H9 (cell line): ENCODE measurements at regions not wholly inside any gene's neighbourhood (a gene's known extent, or its start where the extent isn't known, plus 50 kb on each side); places are given as distances from the start of the nearest gene placed in this dataset.

ENCODE experiments used
- DNase-seq: peaks from one replicate; pipeline ENCODE4 v3.0.0-alpha.2; 2017
- H2AFZ ChIP-seq: one replicate; pipeline ENCODE4 v1.6.1; 2013; ENCODE audit warnings: mild to moderate bottlenecking, low read length, control low read depth, moderate library complexity
- H2AK5ac ChIP-seq: 2 replicates; pipeline ENCODE4 v1.6.1; 2013; ENCODE audit warnings: low read length, control low read depth, mixed read lengths; ENCODE audit not compliant: insufficient read length
- H2BK120ac ChIP-seq: one replicate; pipeline ENCODE4 v1.6.1; 2013; ENCODE audit warnings: low read depth, mild to moderate bottlenecking, low read length, control low read depth, inconsistent platforms; ENCODE audit not compliant: poor library complexity, severe bottlenecking
- H2BK12ac ChIP-seq: 2 replicates; pipeline ENCODE4 v1.6.1; 2013; ENCODE audit warnings: low read length, control low read depth, mixed read lengths, low read depth; ENCODE audit not compliant: insufficient read length
- H2BK15ac ChIP-seq: 2 replicates; pipeline ENCODE4 v1.6.1; 2013; ENCODE audit warnings: low read depth, low read length, control low read depth
- H2BK20ac ChIP-seq: one replicate; pipeline ENCODE4 v1.6.1; 2013; ENCODE audit warnings: low read depth, mild to moderate bottlenecking, low read length, control low read depth, inconsistent platforms; ENCODE audit not compliant: poor library complexity, severe bottlenecking
- H2BK5ac ChIP-seq: 2 replicates; pipeline ENCODE4 v1.6.1; 2013; ENCODE audit warnings: low read length, control low read depth, mixed read lengths; ENCODE audit not compliant: insufficient read length
- H3K14ac ChIP-seq: 2 replicates; pipeline ENCODE4 v1.6.1; 2013; ENCODE audit warnings: low read length, control low read depth; ENCODE audit not compliant: insufficient read depth
- H3K18ac ChIP-seq: 2 replicates; pipeline ENCODE4 v1.6.1; 2013; ENCODE audit warnings: low read depth, mild to moderate bottlenecking, mixed read lengths, low read length, control low read depth; ENCODE audit not compliant: insufficient read length
- H3K23ac ChIP-seq: 2 replicates; pipeline ENCODE4 v1.6.1; 2013; ENCODE audit warnings: low read length, control low read depth, mixed read lengths, low read depth; ENCODE audit not compliant: insufficient read length
- H3K23me2 ChIP-seq: 2 replicates; pipeline ENCODE4 v1.6.1; 2013; ENCODE audit warnings: low read depth, mild to moderate bottlenecking, mixed read lengths, low read length, control low read depth; ENCODE audit not compliant: insufficient read length, poor library complexity, severe bottlenecking
- H3K27ac ChIP-seq: 2 replicates; pipeline ENCODE4 v1.5.1; 2013; ENCODE audit warnings: low read length, control low read depth, mixed read lengths, low read depth; ENCODE audit not compliant: insufficient read length
- H3K27me3 ChIP-seq: 2 replicates; pipeline ENCODE4 v1.6.1; 2013; ENCODE audit warnings: low read length, control low read depth, inconsistent platforms; ENCODE audit not compliant: insufficient read depth
- H3K4ac ChIP-seq: 2 replicates; pipeline ENCODE4 v1.6.1; 2013; ENCODE audit warnings: low read depth, mild to moderate bottlenecking, control low read depth, inconsistent platforms, low read length, moderate library complexity
- H3K4me1 ChIP-seq: 2 replicates; pipeline ENCODE4 v1.6.1; 2013; ENCODE audit warnings: low read length, control low read depth, inconsistent platforms; ENCODE audit not compliant: insufficient read depth
- H3K4me2 ChIP-seq: 2 replicates; pipeline ENCODE4 v1.6.1; 2013; ENCODE audit warnings: low read length, control low read depth, mixed read lengths; ENCODE audit not compliant: insufficient read length, insufficient read depth
- H3K56ac ChIP-seq: 2 replicates; pipeline ENCODE4 v1.6.1; 2013; ENCODE audit warnings: low read depth, mild to moderate bottlenecking, mixed read lengths, low read length, control low read depth; ENCODE audit not compliant: insufficient read length
- H3K79me1 ChIP-seq: 2 replicates; pipeline ENCODE4 v1.6.1; 2013; ENCODE audit warnings: low read depth, mild to moderate bottlenecking, moderate library complexity, low read length, control low read depth, inconsistent platforms; ENCODE audit not compliant: insufficient read depth, poor library complexity, severe bottlenecking
- H3K79me2 ChIP-seq: 2 replicates; pipeline ENCODE4 v1.6.1; 2013; ENCODE audit warnings: low read length, control low read depth, inconsistent platforms; ENCODE audit not compliant: insufficient read depth
- H3K9ac ChIP-seq: 2 replicates; pipeline ENCODE4 v1.6.1; 2013; ENCODE audit warnings: low read length, control low read depth, mixed read lengths; ENCODE audit not compliant: insufficient read length; ENCODE audit errors: extremely low read depth
- H3K9me3 ChIP-seq: one replicate; pipeline ENCODE4 v1.6.1; 2013; ENCODE audit warnings: low read depth, low read length, inconsistent platforms; ENCODE audit not compliant: control insufficient read depth
- H3T11ph ChIP-seq: one replicate; pipeline ENCODE4 v1.6.1; 2013; ENCODE audit warnings: mild to moderate bottlenecking, low read length, control low read depth, inconsistent platforms
- H4K20me1 ChIP-seq: one replicate; pipeline ENCODE4 v1.6.1; 2013; ENCODE audit not compliant: control insufficient read depth, insufficient read length, insufficient read depth
- H4K5ac ChIP-seq: 2 replicates; pipeline ENCODE4 v1.6.1; 2013; ENCODE audit warnings: low read depth, mild to moderate bottlenecking, mixed read lengths, low read length, control low read depth; ENCODE audit not compliant: insufficient read length
- H4K8ac ChIP-seq: replicated peaks from 2 replicates; pipeline ENCODE4 v1.6.1; 2013; ENCODE audit warnings: low read length, control low read depth, mixed read lengths, low read depth; ENCODE audit not compliant: insufficient read length
- H4K91ac ChIP-seq: 2 replicates; pipeline ENCODE4 v1.6.1; 2013; ENCODE audit warnings: low read depth, mild to moderate bottlenecking, moderate library complexity, mixed read lengths, low read length, control low read depth; ENCODE audit not compliant: insufficient read length
- H3K27ac Mint-ChIP-seq, 3 experiments: 2 replicates in 2 of 3; 3 replicates in 1 of 3; pipeline ENCODE4 v1.8.0; 2020 to 2021; ENCODE audit warnings: mixed read lengths in 3 of 3, mild to moderate bottlenecking in 1 of 3, moderate library complexity in 1 of 3
- H3K27me3 Mint-ChIP-seq: 2 replicates; pipeline ENCODE4 v1.8.0; 2021; ENCODE audit warnings: low read depth, mild to moderate bottlenecking, moderate library complexity, mixed read lengths
- H3K36me3 Mint-ChIP-seq, 3 experiments: 2 replicates in 2 of 3; 3 replicates in 1 of 3; pipeline ENCODE4 v1.8.0; 2020 to 2021; ENCODE audit warnings: low read depth in 3 of 3, mixed read lengths in 3 of 3; ENCODE audit not compliant: insufficient read depth in 1 of 3
- H3K4me1 Mint-ChIP-seq, 2 experiments: 2 replicates each; pipeline ENCODE4 v1.8.0; 2020; ENCODE audit warnings: mixed read lengths in 2 of 2
- H3K4me3 Mint-ChIP-seq, 2 experiments: 2 replicates in 1 of 2; 3 replicates in 1 of 2; pipeline ENCODE4 v1.8.0; 2020 to 2021; ENCODE audit warnings: mild to moderate bottlenecking in 2 of 2, mixed read lengths in 2 of 2, moderate library complexity in 1 of 2
- H3K9me3 Mint-ChIP-seq, 2 experiments: 2 replicates in 1 of 2; 3 replicates in 1 of 2; pipeline ENCODE4 v1.8.0; 2020; ENCODE audit warnings: mild to moderate bottlenecking in 2 of 2, mixed read lengths in 2 of 2, moderate library complexity in 1 of 2
- WGBS: extraction: QIAGEN DNeasy Blood & Tissue Kit; methylation state at CpG from one replicate; pipeline ENCODE4 v1.1.7; 2013; ENCODE audit warnings: missing lambda C conversion rate, low lambda C conversion rate, mixed read lengths; ENCODE audit not compliant: insufficient read length; ENCODE audit errors: extremely low coverage; 5-methylcytosine and 5-hydroxymethylcytosine counted together
- TF ChIP-seq, protein P1 (sequence below): fragments of 200-600 bp; sonication (generic); conservative IDR thresholded peaks from 3 replicates; pipeline ENCODE4 v1.8.0; 2021; ENCODE audit warnings: antibody characterized with exemption, mild to moderate bottlenecking

DNA sequence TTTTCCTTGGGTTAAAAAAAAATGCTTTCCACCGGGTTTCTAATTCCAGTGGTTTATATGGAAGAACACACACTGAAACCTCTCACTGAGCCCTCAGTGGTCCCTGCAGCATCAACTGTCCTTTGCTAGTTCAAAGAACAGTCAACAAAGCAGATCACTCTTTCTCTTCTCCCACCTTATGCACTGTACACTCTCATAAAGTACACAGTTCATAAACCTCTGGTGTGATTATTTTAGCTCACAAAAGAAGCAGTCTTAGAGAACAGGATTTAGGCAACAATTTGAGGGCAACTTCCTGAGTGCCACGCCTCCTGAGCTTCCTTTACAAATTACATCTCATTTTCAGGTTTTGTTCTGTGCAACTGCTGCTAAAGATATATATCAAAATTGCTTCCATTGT is 728.4 kb upstream of the GOLIM4 start:
- Histone ChIP-seq H3K79me2 (no peaks in the 10 kb centered on the region), H3K23ac (no peak overlapping the region), H3K9ac (no peak overlapping the region), H2AFZ (no peak overlapping the region), H3K79me1 (no peaks in the 10 kb centered on the region), H3K4me2 (no peak overlapping the region), H3K23me2 (no peaks in the 10 kb centered on the region), H4K8ac (no peak overlapping the region), H3K27me3 (no peaks in the 10 kb centered on the region), H3K27ac (no peak overlapping the region), H3T11ph (no peak overlapping the region), H2AK5ac (no peak overlapping the region), H4K5ac (no peak overlapping the region), H3K14ac (no peak overlapping the region), H3K56ac (no peak overlapping the region), H2BK5ac (no peak overlapping the region), H3K4ac (no peak overlapping the region), H3K9me3 (no peaks in the 10 kb centered on the region), H3K18ac (no peak overlapping the region), H2BK15ac (no peak overlapping the region), H2BK20ac (no peak overlapping the region), H4K20me1 (no peaks in the 10 kb centered on the region), H2BK120ac (no peak overlapping the region), H2BK12ac (no peak overlapping the region), H3K4me1 (peaks cover 3% of the 10 kb centered on the region; the same call in 1 of the 2 replicates), H4K91ac (no peak overlapping the region)
- TF ChIP-seq, protein P1, sequence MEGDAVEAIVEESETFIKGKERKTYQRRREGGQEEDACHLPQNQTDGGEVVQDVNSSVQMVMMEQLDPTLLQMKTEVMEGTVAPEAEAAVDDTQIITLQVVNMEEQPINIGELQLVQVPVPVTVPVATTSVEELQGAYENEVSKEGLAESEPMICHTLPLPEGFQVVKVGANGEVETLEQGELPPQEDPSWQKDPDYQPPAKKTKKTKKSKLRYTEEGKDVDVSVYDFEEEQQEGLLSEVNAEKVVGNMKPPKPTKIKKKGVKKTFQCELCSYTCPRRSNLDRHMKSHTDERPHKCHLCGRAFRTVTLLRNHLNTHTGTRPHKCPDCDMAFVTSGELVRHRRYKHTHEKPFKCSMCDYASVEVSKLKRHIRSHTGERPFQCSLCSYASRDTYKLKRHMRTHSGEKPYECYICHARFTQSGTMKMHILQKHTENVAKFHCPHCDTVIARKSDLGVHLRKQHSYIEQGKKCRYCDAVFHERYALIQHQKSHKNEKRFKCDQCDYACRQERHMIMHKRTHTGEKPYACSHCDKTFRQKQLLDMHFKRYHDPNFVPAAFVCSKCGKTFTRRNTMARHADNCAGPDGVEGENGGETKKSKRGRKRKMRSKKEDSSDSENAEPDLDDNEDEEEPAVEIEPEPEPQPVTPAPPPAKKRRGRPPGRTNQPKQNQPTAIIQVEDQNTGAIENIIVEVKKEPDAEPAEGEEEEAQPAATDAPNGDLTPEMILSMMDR, result no peak
- Mint-ChIP-seq H3K36me3 (no peaks in the 10 kb centered on the region; a peak in 1 of 7 replicates), H3K4me3 (no peak overlapping the region), H3K9me3 (no peaks in the 10 kb centered on the region), H3K27me3 (no peaks in the 10 kb centered on the region), H3K4me1 (peaks cover 11 to 13% of the 10 kb centered on the region in 2 experiments), H3K27ac (no peak overlapping the region)
- no peak for DNase-seq
- no CpG with 5 or more reads among the region's 2 CpGs for WGBS
